ENCODE measurements at regions not wholly inside any gene's neighbourhood (a gene's known extent, or its start where the extent isn't known, plus 50 kb on each side); places are given as distances from the start of the nearest gene placed in this dataset.

GRCh38 chr6:165807249-165807960 lies 144.4 kb upstream of the PDE10A start:
- H3K9ac ChIP-seq (ENCODE audit: low read length) = no peak overlapping the region
- H3F3A ChIP-seq (ENCODE audit: insufficient read depth, low read length, poor library complexity, severe bottlenecking) = no peaks in the 10 kb centered on the region
- no peaks in the 10 kb centered on the region for H3K79me2 ChIP-seq (replicated peaks; ENCODE audit: insufficient read depth, low read length)
- H3K27me3 ChIP-seq (ENCODE audit: insufficient read depth, low read depth, low read length) = peaks cover 23% of the 10 kb centered on the region
- H3K36me3 ChIP-seq (ENCODE audit: insufficient read depth, low read length) = no peaks in the 10 kb centered on the region
- no peak overlapping the region for H3K4me3 ChIP-seq (ENCODE audit: low read length)
- TF ChIP-seq REST (IDR thresholded peaks at IDR 0.05; ENCODE audit: borderline replicate concordance) (no peak), SMC3 (conservative IDR thresholded peaks at IDR 0.05; ENCODE audit: poor library complexity) (no peak), EZH2 (IDR thresholded peaks at IDR 0.05; ENCODE audit: borderline replicate concordance, insufficient read depth, low read length, poor library complexity, severe bottlenecking) (no peak), CTCF (IDR thresholded peaks at IDR 0.05; ENCODE audit: poor library complexity, severe bottlenecking) (no peak), POLR2AphosphoS5 (IDR thresholded peaks at IDR 0.05) (no peak), TAF1 (IDR thresholded peaks at IDR 0.05; ENCODE audit: low read depth) (no peak), EP300 (conservative IDR thresholded peaks at IDR 0.05; ENCODE audit: poor library complexity, severe bottlenecking) (no peak), RAD21 (conservative IDR thresholded peaks at IDR 0.05) (no peak), MXI1 (conservative IDR thresholded peaks at IDR 0.05; ENCODE audit: poor library complexity, severe bottlenecking) (no peak)
- no peak overlapping the region for H3K4me2 ChIP-seq (ENCODE audit: low read length)
- no peak overlapping the region for H2AFZ ChIP-seq (ENCODE audit: low read depth, low read length)
- no peaks in the 10 kb centered on the region for H3K9me2 ChIP-seq (ENCODE audit: insufficient read depth, low read length)
- H3K9me3 ChIP-seq (ENCODE audit: low read length) = peaks cover 7% of the 10 kb centered on the region
- H3K27ac ChIP-seq (ENCODE audit: low read length) = no peak overlapping the region
- H4K20me1 ChIP-seq (ENCODE audit: insufficient read depth) = no peaks in the 10 kb centered on the region

GRCh38 chr6:165806126-165806810 lies 143.2 kb upstream of the PDE10A start:
- Histone ChIP-seq H3K4me2 (ENCODE audit: low read length) (no peak overlapping the region), H4K20me1 (ENCODE audit: insufficient read depth) (no peaks in the 10 kb centered on the region), H3K4me3 (ENCODE audit: low read length) (no peak overlapping the region), H3K36me3 (ENCODE audit: insufficient read depth, low read length) (no peaks in the 10 kb centered on the region), H3K27me3 (ENCODE audit: insufficient read depth, low read depth, low read length) (peaks cover 23% of the 10 kb centered on the region), H3K9me2 (ENCODE audit: insufficient read depth, low read length) (no peaks in the 10 kb centered on the region), H3K9me3 (ENCODE audit: low read length) (peaks cover 7% of the 10 kb centered on the region), H3F3A (ENCODE audit: insufficient read depth, low read length, poor library complexity, severe bottlenecking) (no peaks in the 10 kb centered on the region), H2AFZ (ENCODE audit: low read depth, low read length) (no peak overlapping the region), H3K79me2 (replicated peaks; ENCODE audit: insufficient read depth, low read length) (no peaks in the 10 kb centered on the region), H3K27ac (ENCODE audit: low read length) (no peak overlapping the region), H3K9ac (ENCODE audit: low read length) (no peak overlapping the region)
- no peak for TF ChIP-seq MXI1 (conservative IDR thresholded peaks at IDR 0.05; ENCODE audit: poor library complexity, severe bottlenecking)
- TF ChIP-seq POLR2AphosphoS5 (IDR thresholded peaks at IDR 0.05) = no peak
- no peak for TF ChIP-seq EP300 (conservative IDR thresholded peaks at IDR 0.05; ENCODE audit: poor library complexity, severe bottlenecking)
- TF ChIP-seq CTCF (IDR thresholded peaks at IDR 0.05; ENCODE audit: poor library complexity, severe bottlenecking) = no peak
- TF ChIP-seq REST (IDR thresholded peaks at IDR 0.05; ENCODE audit: borderline replicate concordance) = no peak
- TF ChIP-seq TAF1 (IDR thresholded peaks at IDR 0.05; ENCODE audit: low read depth) = no peak
- no peak for TF ChIP-seq SMC3 (conservative IDR thresholded peaks at IDR 0.05; ENCODE audit: poor library complexity)
- TF ChIP-seq EZH2 (IDR thresholded peaks at IDR 0.05; ENCODE audit: borderline replicate concordance, insufficient read depth, low read length, poor library complexity, severe bottlenecking) = no peak
- no peak for TF ChIP-seq RAD21 (conservative IDR thresholded peaks at IDR 0.05)

Data from neural cell (in vitro differentiated cells).